ENCODE measurements at regions not wholly inside any gene's neighbourhood (a gene's known extent, or its start where the extent isn't known, plus 50 kb on each side); places are given as distances from the start of the nearest gene placed in this dataset.

- no peak for TF ChIP-seq SP1 (CRISPR knock-in tag; conservative IDR thresholded peaks at IDR 0.05)
- no peak for TF ChIP-seq NFYB (CRISPR knock-in tag; conservative IDR thresholded peaks at IDR 0.05; ENCODE audit: low read depth)
- TF ChIP-seq ELF4 (CRISPR knock-in tag; IDR thresholded peaks at IDR 0.05; ENCODE audit: low read depth): no peak
- no peak for TF ChIP-seq CREB1 (CRISPR knock-in tag; IDR thresholded peaks at IDR 0.05)
- TF ChIP-seq, protein P1, sequence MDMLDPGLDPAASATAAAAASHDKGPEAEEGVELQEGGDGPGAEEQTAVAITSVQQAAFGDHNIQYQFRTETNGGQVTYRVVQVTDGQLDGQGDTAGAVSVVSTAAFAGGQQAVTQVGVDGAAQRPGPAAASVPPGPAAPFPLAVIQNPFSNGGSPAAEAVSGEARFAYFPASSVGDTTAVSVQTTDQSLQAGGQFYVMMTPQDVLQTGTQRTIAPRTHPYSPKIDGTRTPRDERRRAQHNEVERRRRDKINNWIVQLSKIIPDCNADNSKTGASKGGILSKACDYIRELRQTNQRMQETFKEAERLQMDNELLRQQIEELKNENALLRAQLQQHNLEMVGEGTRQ (CRISPR knock-in tag; IDR thresholded peaks at IDR 0.05): no peak
These were observed 333.5 kb downstream of the CHSY3 start for GRCh38 chr5:130237721-130238120.
